Heart left ventricle (tissue), 16 donors: ENCODE measurements at regions not wholly inside any gene's neighbourhood (a gene's known extent, or its start where the extent isn't known, plus 50 kb on each side); places are given as distances from the start of the nearest gene placed in this dataset.

Experiments used
- ATAC-seq, 4 donors: fragments of 200-7000 bp; cut with Tn5 transposase; one replicate each; pipeline ENCODE4 v1.9.1; 2020 to 2022; ENCODE audit warnings: moderate library complexity in 4 of 4, mild to moderate bottlenecking in 3 of 4, moderate number of reproducible peaks in 1 of 4
- DNase-seq, 5 donors: peaks; one replicate each; pipeline ENCODE4 v3.0.0-alpha.2; 2020
- H3K27ac ChIP-seq, 12 donors: fragments of 200-600 bp; sonication (generic) in 4 of 12; one replicate each; pipeline versions ENCODE4 v1.5.0 to v1.8.0; 2016 to 2022; ENCODE audit warnings: mild to moderate bottlenecking in 2 of 12
- H3K27me3 ChIP-seq, 9 donors: fragments of 200-600 bp; sonication (generic) in 2 of 9; one replicate each; pipeline versions ENCODE4 v1.5.1 to v1.8.0; 2016 to 2022; ENCODE audit warnings: mild to moderate bottlenecking in 3 of 9
- H3K36me3 ChIP-seq, 9 donors: fragments of 200-600 bp; sonication (generic) in 2 of 9; one replicate each; pipeline versions ENCODE4 v1.5.0 to v1.8.0; 2018 to 2022; ENCODE audit warnings: mild to moderate bottlenecking in 2 of 9
- H3K4me1 ChIP-seq, 12 donors: fragments of 200-600 bp; sonication (generic) in 4 of 12; one replicate each; pipeline versions ENCODE4 v1.5.0 to v1.8.0; 2016 to 2022; ENCODE audit warnings: mild to moderate bottlenecking in 3 of 12
- H3K4me3 ChIP-seq, 12 donors: fragments of 200-600 bp; sonication (generic) in 4 of 12; one replicate each; pipeline versions ENCODE4 v1.5.0 to v1.8.0; 2017 to 2022; ENCODE audit warnings: mild to moderate bottlenecking in 9 of 12, moderate library complexity in 4 of 12
- H3K9me3 ChIP-seq, 12 donors: fragments of 200-600 bp; sonication (generic) in 4 of 12; one replicate each; pipeline versions ENCODE4 v1.5.0 to v1.8.0; 2016 to 2022; ENCODE audit warnings: mild to moderate bottlenecking in 1 of 12
- POLR2A ChIP-seq, 2 donors: fragments of 450-650 bp; IDR thresholded peaks; one replicate each; pipeline ENCODE4 v1.6.1; 2017; ENCODE audit warnings: antibody characterized with exemption in 2 of 2, mild to moderate bottlenecking in 2 of 2, moderate library complexity in 2 of 2
- WGBS, 4 donors: extraction: QIAGEN DNeasy Blood & Tissue Kit in 2 of 4; methylation state at CpG; one replicate each; pipeline versions ENCODE4 v1.1.5 to v1.1.7; 2013 to 2018; 5-methylcytosine and 5-hydroxymethylcytosine counted together
- intact Hi-C, 10 donors: fragments of 100-400 bp; cut with DNase I; formaldehyde crosslinking; loops; one replicate each; pipeline versions ENCODE4 v1.11.1 to v1.14.2; 2022
- TF ChIP-seq, protein P1 (sequence below), 12 donors: fragments of 200-600 bp; sonication (generic) in 4 of 12; IDR thresholded peaks; one replicate each; pipeline versions ENCODE4 v1.5.0 to v1.8.0; 2018 to 2022; ENCODE audit warnings: antibody characterized with exemption in 12 of 12, mild to moderate bottlenecking in 5 of 12
- donor health status: ischemic (EF 13 %, LVEDD 7.1; RV severe dilation, severe dysfunction).
- donor health status: healthy with polysubstance abuse.
- donor health status: DM: no; HTN: yes; CAD: no.
- donor health status: DM: no; HTN: no; CAD: no.
- donor health status: ischemic (EF 25% LVEDD 6.9; RV normal size, moderate dysfunction).
- donor health status: ischemic (EF 25% LVEDD 5.7; RV mildly dilated, moderate dysfunction).
- donor health status: healthy.
- donor health status: DM: yes; HTN: yes; CAD: no.
- donor health status: ischemic (EF 35%, LVEDD 5.7; RV mildly dilated, moderate dysfunction).
- donor health status: nonischemic (EF 11% LVEDD 7.7; RV severe dilation, severe dysfunction).
- donor health status: DM: yes; HTN: yes; CAD: no.
- donor health status: PGD.
- donor health status: ischemic (EF 29% LVEDD 5.4; RV normal size, mild dysfunction).
- donor health status: nonischemic (EF 23%, LVEDD 6.1; RV moderate dilation, normal function).

DNA sequence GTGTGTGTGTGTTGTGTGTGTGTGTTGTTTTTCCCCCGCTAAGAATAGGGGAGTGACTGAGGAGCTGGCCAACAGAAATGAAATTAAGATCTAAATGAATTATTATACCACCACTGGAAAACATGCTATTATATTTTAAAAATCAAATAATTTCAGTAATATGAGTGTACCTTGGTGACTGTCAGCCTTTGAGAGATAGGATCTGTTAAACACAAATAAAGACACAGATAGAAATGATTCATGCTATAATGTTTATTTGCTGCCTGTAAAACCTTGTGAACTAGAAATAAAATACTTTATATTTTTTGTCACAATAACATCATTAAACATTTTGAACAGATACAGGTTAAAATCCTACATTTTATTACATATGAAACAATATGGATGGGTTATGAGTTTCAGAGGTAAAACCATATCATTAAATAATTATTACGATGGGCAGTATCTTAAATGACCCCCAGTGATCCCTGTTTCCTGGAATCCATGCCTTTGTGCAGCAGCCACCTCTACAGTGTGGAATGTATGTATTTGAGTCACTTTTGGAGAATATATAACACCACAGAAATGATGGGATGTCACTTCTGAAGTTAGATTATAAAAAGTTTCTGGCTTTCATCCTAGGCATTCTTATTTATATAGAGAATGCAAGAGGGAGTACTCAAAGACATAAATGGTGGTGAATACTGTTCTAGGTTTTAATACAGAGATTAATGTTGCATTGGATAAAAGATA lies 617.2 kb downstream of the CDH18 start:
- WGBS, 4 donors = 66 to 75% (median 71%) methylated on average over 2 of the region's 2 CpGs
- TF ChIP-seq, protein P1, sequence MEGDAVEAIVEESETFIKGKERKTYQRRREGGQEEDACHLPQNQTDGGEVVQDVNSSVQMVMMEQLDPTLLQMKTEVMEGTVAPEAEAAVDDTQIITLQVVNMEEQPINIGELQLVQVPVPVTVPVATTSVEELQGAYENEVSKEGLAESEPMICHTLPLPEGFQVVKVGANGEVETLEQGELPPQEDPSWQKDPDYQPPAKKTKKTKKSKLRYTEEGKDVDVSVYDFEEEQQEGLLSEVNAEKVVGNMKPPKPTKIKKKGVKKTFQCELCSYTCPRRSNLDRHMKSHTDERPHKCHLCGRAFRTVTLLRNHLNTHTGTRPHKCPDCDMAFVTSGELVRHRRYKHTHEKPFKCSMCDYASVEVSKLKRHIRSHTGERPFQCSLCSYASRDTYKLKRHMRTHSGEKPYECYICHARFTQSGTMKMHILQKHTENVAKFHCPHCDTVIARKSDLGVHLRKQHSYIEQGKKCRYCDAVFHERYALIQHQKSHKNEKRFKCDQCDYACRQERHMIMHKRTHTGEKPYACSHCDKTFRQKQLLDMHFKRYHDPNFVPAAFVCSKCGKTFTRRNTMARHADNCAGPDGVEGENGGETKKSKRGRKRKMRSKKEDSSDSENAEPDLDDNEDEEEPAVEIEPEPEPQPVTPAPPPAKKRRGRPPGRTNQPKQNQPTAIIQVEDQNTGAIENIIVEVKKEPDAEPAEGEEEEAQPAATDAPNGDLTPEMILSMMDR (IDR thresholded peaks at IDR 0.05) = no peak
- TF ChIP-seq POLR2A (IDR thresholded peaks at IDR 0.05) = no peak
- Histone ChIP-seq H3K9me3 (peaks cover 0 to 5% (median 0%) of the 10 kb centered on the region in 12 donors), H3K27me3 (no peaks in the 10 kb centered on the region), H3K4me3 (no peak overlapping the region), H3K4me1 (no peaks in the 10 kb centered on the region), H3K36me3 (no peaks in the 10 kb centered on the region), H3K27ac (no peak overlapping the region)
- ATAC-seq = no peak
- no peak for DNase-seq
- intact Hi-C loops = no loop called here

- Histone ChIP-seq H3K9me3 (peaks cover 0 to 4% (median 0%) of the 10 kb centered on the region in 12 donors), H3K4me3 (no peak overlapping the region), H3K27me3 (no peaks in the 10 kb centered on the region), H3K36me3 (no peaks in the 10 kb centered on the region), H3K27ac (no peak overlapping the region), H3K4me1 (no peaks in the 10 kb centered on the region)
- WGBS, 4 donors = 72 to 81% (median 78%) methylated on average over 7 of the region's 7 CpGs
- TF ChIP-seq, protein P1 (IDR thresholded peaks at IDR 0.05) = no peak
- TF ChIP-seq POLR2A (IDR thresholded peaks at IDR 0.05) = no peak
- intact Hi-C loops = no loop called here
- DNase-seq (no peak), ATAC-seq (no peak)
These were observed 599.6 kb downstream of the CDH18 start for GRCh38 chr5:19388391-19388790.

DNA sequence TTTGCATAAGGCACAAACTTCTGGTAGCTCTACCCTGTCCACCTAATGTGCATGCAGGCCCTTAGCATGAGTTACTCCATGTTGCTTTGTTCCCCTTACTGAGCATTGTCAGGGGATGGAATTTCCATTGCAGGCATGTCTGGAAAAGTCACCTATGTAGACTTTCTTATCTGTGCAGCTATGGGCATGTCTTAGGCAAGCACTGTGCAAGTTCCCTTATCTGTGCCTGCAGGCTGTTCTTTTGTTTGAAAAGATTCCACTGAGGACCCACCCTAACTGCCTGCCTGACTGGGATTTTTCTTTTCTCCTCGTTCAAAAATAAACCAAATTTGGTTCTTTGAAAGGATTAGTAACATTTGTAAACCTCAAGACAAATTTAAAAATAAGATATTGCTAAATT lies 587.0 kb downstream of the CDH18 start:
- Histone ChIP-seq H3K4me1 (no peaks in the 10 kb centered on the region), H3K27ac (no peak overlapping the region), H3K4me3 (no peak overlapping the region), H3K9me3 (peaks cover 0 to 17% (median 0%) of the 10 kb centered on the region in 12 donors), H3K27me3 (no peaks in the 10 kb centered on the region), H3K36me3 (no peaks in the 10 kb centered on the region)
- DNase-seq = no peak
- intact Hi-C loops = no loop called here
- no peak for ATAC-seq
- TF ChIP-seq, protein P1 (IDR thresholded peaks at IDR 0.05) = no peak
- no peak for TF ChIP-seq POLR2A (IDR thresholded peaks at IDR 0.05)
- WGBS, 4 donors = 29 to 55% (median 45%) methylated on average over 1 of the region's 1 CpG

DNA sequence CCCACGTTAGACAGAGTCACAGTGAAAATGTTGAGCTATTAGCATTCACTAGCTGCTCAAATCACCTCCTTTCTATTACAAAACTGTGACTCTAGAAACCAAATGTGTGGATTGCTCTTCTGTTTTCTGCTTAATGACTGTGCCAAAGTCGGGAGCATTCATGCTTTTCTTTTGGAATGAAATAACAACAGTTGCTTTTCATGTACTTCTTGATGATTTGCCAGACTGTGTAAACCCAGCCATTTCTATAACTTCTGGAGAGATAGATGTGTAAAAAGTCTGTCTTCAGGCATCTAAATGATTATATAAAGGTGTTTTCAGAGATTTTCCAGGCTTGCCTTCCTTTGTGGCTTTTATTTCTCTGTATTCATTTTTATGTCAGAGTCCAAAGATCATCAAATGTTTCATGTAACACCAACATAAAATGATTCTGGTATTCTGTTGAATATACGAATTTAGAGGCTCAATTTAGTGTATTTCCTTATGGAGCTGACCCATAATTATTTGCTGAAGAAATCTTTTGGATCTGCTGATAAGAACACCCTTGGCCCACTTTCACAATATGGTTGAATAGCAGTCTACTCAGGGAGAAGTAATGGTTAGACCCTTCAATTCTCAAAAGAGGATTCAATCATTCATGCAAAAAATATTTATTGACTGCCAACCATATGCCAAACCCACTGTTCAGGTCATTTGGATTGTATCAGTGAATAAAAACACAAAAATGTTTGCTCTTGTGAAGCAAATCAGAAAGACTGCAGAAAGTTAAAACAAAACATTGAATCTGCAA lies 581.2 kb downstream of the CDH18 start:
- no peak overlapping the region for H3K27ac ChIP-seq
- TF ChIP-seq, protein P1 (IDR thresholded peaks at IDR 0.05) = no peak
- TF ChIP-seq POLR2A (IDR thresholded peaks at IDR 0.05) = no peak
- no peak overlapping the region for H3K4me3 ChIP-seq
- H3K4me1 ChIP-seq = no peaks in the 10 kb centered on the region
- no peaks in the 10 kb centered on the region for H3K36me3 ChIP-seq
- peaks cover 0 to 17% (median 2%) of the 10 kb centered on the region in 12 donors for H3K9me3 ChIP-seq
- no peak for DNase-seq
- intact Hi-C loops = no loop called here
- 33 to 45% (median 43%) methylated on average over 3 of the region's 3 CpGs for WGBS, 4 donors
- H3K27me3 ChIP-seq = no peaks in the 10 kb centered on the region
- no peak for ATAC-seq
